ENCODE measurements at regions not wholly inside any gene's neighbourhood (a gene's known extent, or its start where the extent isn't known, plus 50 kb on each side); places are given as distances from the start of the nearest gene placed in this dataset.

DNA sequence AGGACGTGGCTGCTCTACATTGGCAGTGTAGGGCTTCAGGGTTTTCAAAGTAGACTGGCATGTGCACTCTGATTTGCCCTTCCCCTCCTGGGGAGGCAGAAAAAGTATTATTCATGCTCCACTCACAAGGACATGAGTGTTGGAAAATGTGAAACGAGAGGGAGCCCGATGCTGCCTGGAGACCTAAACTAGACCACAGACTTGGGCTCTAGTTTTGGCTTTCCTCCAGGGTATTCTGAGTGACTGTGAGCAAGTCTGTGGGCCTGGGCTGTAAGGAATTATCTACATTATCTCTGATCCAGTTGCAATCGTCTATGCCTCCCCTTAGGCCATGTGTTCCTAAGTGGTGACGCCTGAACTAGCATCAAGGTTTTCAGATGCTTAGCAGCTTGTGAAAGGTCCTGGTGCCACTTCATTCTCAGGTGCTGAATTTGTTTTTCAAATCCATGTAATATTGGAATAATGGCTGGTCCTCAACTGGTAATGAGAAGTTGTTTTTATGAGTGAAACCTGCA, 55.0 kb downstream of the MRPL57 start:
- Histone ChIP-seq H3K36me3 (replicated peaks; ENCODE audit: insufficient read depth, low read length) (no peaks in the 10 kb centered on the region), H3K27me3 (replicated peaks; ENCODE audit: insufficient read depth, low read length) (no peaks in the 10 kb centered on the region), H3K27ac (ENCODE audit: low read length) (no peak overlapping the region), H3K9ac (ENCODE audit: low read length) (no peak overlapping the region), H3F3A (ENCODE audit: insufficient read depth, low read length) (no peaks in the 10 kb centered on the region), H2AFZ (ENCODE audit: low read length) (no peak overlapping the region), H3K4me2 (ENCODE audit: low read depth, low read length) (no peak overlapping the region), H3K4me1 (ENCODE audit: low read length) (no peaks in the 10 kb centered on the region), H3K9me2 (replicated peaks; ENCODE audit: insufficient read depth, low read length) (no peaks in the 10 kb centered on the region), H3K9me3 (replicated peaks; ENCODE audit: insufficient read depth, low read length) (no peaks in the 10 kb centered on the region), H4K20me1 (ENCODE audit: insufficient read depth, low read length) (no peaks in the 10 kb centered on the region), H3K79me2 (ENCODE audit: low read length) (no peaks in the 10 kb centered on the region), H3K4me3 (ENCODE audit: low read length) (no peak overlapping the region)
- DNase-seq = no peak
- TF ChIP-seq EZH2 (optimal IDR thresholded peaks at IDR 0.05; ENCODE audit: low read depth, low read length) (no peak), EZH2phosphoT487 (IDR thresholded peaks at IDR 0.05; ENCODE audit: low read length) (no peak)
- TF ChIP-seq, protein P1, sequence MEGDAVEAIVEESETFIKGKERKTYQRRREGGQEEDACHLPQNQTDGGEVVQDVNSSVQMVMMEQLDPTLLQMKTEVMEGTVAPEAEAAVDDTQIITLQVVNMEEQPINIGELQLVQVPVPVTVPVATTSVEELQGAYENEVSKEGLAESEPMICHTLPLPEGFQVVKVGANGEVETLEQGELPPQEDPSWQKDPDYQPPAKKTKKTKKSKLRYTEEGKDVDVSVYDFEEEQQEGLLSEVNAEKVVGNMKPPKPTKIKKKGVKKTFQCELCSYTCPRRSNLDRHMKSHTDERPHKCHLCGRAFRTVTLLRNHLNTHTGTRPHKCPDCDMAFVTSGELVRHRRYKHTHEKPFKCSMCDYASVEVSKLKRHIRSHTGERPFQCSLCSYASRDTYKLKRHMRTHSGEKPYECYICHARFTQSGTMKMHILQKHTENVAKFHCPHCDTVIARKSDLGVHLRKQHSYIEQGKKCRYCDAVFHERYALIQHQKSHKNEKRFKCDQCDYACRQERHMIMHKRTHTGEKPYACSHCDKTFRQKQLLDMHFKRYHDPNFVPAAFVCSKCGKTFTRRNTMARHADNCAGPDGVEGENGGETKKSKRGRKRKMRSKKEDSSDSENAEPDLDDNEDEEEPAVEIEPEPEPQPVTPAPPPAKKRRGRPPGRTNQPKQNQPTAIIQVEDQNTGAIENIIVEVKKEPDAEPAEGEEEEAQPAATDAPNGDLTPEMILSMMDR (IDR thresholded peaks at IDR 0.05; ENCODE audit: low read length) = no peak

DNA sequence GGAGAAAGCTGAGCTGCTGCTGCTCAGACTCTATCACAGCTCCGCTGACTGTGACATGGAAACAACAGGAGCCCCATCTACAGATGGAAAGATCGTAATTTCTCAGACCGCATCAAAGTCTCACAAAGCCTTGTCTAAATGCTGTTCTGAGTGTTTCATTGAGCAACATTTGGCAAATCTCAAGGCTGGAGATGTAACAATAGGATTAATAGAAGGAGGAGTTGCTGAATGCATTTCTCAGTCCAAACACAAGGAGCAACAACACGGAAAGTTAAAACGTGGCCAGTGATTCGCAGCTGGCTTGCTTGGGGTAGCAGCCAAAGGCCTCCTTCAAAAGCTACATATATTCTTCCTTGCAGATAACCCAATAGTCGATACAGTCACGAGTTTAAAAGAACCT, 55.7 kb downstream of the MRPL57 start:
- H3K9me3 ChIP-seq (replicated peaks; ENCODE audit: insufficient read depth, low read length) = no peaks in the 10 kb centered on the region
- H3F3A ChIP-seq (ENCODE audit: insufficient read depth, low read length) = no peaks in the 10 kb centered on the region
- H3K36me3 ChIP-seq (replicated peaks; ENCODE audit: insufficient read depth, low read length) = no peaks in the 10 kb centered on the region
- DNase-seq = no peak
- H3K79me2 ChIP-seq (ENCODE audit: low read length) = no peaks in the 10 kb centered on the region
- no peaks in the 10 kb centered on the region for H3K4me1 ChIP-seq (ENCODE audit: low read length)
- H3K9ac ChIP-seq (ENCODE audit: low read length) = no peak overlapping the region
- no peaks in the 10 kb centered on the region for H4K20me1 ChIP-seq (ENCODE audit: insufficient read depth, low read length)
- TF ChIP-seq EZH2 (optimal IDR thresholded peaks at IDR 0.05; ENCODE audit: low read depth, low read length) (no peak), EZH2phosphoT487 (IDR thresholded peaks at IDR 0.05; ENCODE audit: low read length) (no peak)
- TF ChIP-seq, protein P1 (IDR thresholded peaks at IDR 0.05; ENCODE audit: low read length) = no peak
- H3K4me3 ChIP-seq (ENCODE audit: low read length) = no peak overlapping the region
- no peaks in the 10 kb centered on the region for H3K9me2 ChIP-seq (replicated peaks; ENCODE audit: insufficient read depth, low read length)
- H2AFZ ChIP-seq (ENCODE audit: low read length) = no peak overlapping the region
- H3K4me2 ChIP-seq (ENCODE audit: low read depth, low read length) = no peak overlapping the region
- H3K27ac ChIP-seq (ENCODE audit: low read length) = no peak overlapping the region
- H3K27me3 ChIP-seq (replicated peaks; ENCODE audit: insufficient read depth, low read length) = no peaks in the 10 kb centered on the region

DNA sequence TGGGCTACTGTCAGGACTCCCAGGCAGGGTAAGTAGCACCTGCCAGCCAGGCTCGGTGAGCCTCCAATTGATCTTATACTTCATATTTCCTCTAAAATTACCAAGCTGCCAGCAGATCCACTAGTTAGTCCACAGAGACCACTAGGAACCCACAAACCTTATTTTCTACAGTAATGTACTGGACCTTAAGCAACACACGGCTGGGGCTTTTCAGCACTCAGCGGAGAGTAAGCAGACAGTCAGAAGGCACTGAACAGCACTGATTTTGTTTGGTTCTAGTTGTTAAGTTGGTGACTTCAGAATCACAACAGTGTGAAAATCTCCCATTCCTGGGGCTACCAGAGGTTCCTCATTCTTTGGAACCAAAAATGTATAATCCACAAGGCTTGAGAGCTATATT, 56.1 kb downstream of the MRPL57 start:
- Histone ChIP-seq H3K79me2 (ENCODE audit: low read length) (no peaks in the 10 kb centered on the region), H3K4me1 (ENCODE audit: low read length) (no peaks in the 10 kb centered on the region), H3K27ac (ENCODE audit: low read length) (no peak overlapping the region), H3K9ac (ENCODE audit: low read length) (no peak overlapping the region), H3K9me2 (replicated peaks; ENCODE audit: insufficient read depth, low read length) (no peaks in the 10 kb centered on the region), H2AFZ (ENCODE audit: low read length) (no peak overlapping the region), H3K36me3 (replicated peaks; ENCODE audit: insufficient read depth, low read length) (no peaks in the 10 kb centered on the region), H3K4me3 (ENCODE audit: low read length) (no peak overlapping the region), H3K9me3 (replicated peaks; ENCODE audit: insufficient read depth, low read length) (no peaks in the 10 kb centered on the region), H4K20me1 (ENCODE audit: insufficient read depth, low read length) (no peaks in the 10 kb centered on the region), H3K27me3 (replicated peaks; ENCODE audit: insufficient read depth, low read length) (no peaks in the 10 kb centered on the region), H3F3A (ENCODE audit: insufficient read depth, low read length) (no peaks in the 10 kb centered on the region), H3K4me2 (ENCODE audit: low read depth, low read length) (peak overlapping the region; percentile 41; the same call in 1 of the 2 replicates)
- DNase-seq = no peak
- TF ChIP-seq EZH2phosphoT487 (IDR thresholded peaks at IDR 0.05; ENCODE audit: low read length) (no peak), EZH2 (optimal IDR thresholded peaks at IDR 0.05; ENCODE audit: low read depth, low read length) (no peak)
- TF ChIP-seq, protein P1 (IDR thresholded peaks at IDR 0.05; ENCODE audit: low read length) = no peak
